HepG2 (cell line): ENCODE measurements at regions not wholly inside any gene's neighbourhood (a gene's known extent, or its start where the extent isn't known, plus 50 kb on each side); places are given as distances from the start of the nearest gene placed in this dataset.

Experiments used
- ATAC-seq: fragments of 200-7000 bp; cut with Tn5 transposase; 3 replicates; pipeline ENCODE4 v1.9.1; 2020; ENCODE audit warnings: mild to moderate bottlenecking, moderate library complexity
- BruUV-seq: library from RNA; stranded (reverse); fragments of 400-500 nt; replicated peaks from 2 replicates; lab custom pipeline; 2021; lab: Mats Ljungman, UMichigan
- CTCF ChIA-PET: fragments of 300-600 bp; formaldehyde crosslinking; extraction: SDS; loops from one replicate; lab custom pipeline; 2021; ENCODE audit warnings: low total read pairs, inconsistent platforms, low intra/inter-chr PET ratio; lab: Yijun Ruan, JAX
- POLR2A ChIA-PET: fragments of 350-600 bp; sonication (Branson Sonifier 250); formaldehyde crosslinking; loops from one replicate; lab custom pipeline; 2020; ENCODE audit warnings: antibody characterized with exemption, inconsistent platforms; lab: Yijun Ruan, JAX
- DNase-seq: peaks from one replicate; pipeline ENCODE4 v3.0.0-alpha.2; 2015; ENCODE audit warnings: low spot score
- FAIRE-seq: peaks from 3 replicates; lab custom pipeline; 2011; peaks lifted over from hg19 to GRCh38; lab: Jason Lieb, UNC
- H2AFZ ChIP-seq: one replicate; pipeline ENCODE4 v1.6.1; 2011; ENCODE audit warnings: low read length, inconsistent platforms
- H3K27ac ChIP-seq: fragments of 300-600 bp; 3 replicates; pipeline ENCODE4 v1.8.0; 2011; ENCODE audit warnings: mixed run types, mild to moderate bottlenecking, mixed read lengths, low read length, inconsistent platforms; ENCODE audit not compliant: insufficient read depth; ENCODE audit errors: extremely low read length
- H3K27me3 ChIP-seq, 2 experiments: fragments of 200-600 bp in 1 of 2; 2 replicates in 1 of 2; 3 replicates in 1 of 2; pipeline versions ENCODE4 v1.6.0 to v1.8.0; 2011; ENCODE audit warnings: low read length in 2 of 2, mild to moderate bottlenecking in 2 of 2, moderate library complexity in 2 of 2, inconsistent platforms in 1 of 2; ENCODE audit not compliant: insufficient read depth in 2 of 2, control insufficient read depth in 1 of 2
- H3K36me3 ChIP-seq, 2 experiments: fragments of 200-600 bp in 1 of 2; replicated peaks in 1 of 2; 2 replicates in 1 of 2; 3 replicates in 1 of 2; pipeline versions ENCODE4 v1.5.1 to v1.8.0; 2011; ENCODE audit warnings: low read length in 2 of 2, inconsistent platforms in 1 of 2; ENCODE audit not compliant: insufficient read depth in 2 of 2, control insufficient read depth in 1 of 2
- H3K4me1 ChIP-seq: 2 replicates; pipeline ENCODE4 v1.5.1; 2012; ENCODE audit warnings: low read length, inconsistent platforms; ENCODE audit not compliant: insufficient read depth
- H3K4me2 ChIP-seq: 2 replicates; pipeline ENCODE4 v1.6.0; 2011; ENCODE audit warnings: low read depth, low read length, inconsistent platforms
- H3K4me3 ChIP-seq, 3 experiments: fragments of 200-600 bp in 1 of 3; sonication (generic), shearing (Covaris generic) in 1 of 3; replicated peaks in 1 of 3; 2 replicates each; pipeline ENCODE4 v1.5.1; 2011 to 2016; ENCODE audit warnings: low read length in 3 of 3, inconsistent platforms in 2 of 3, low read depth in 2 of 3, mild to moderate bottlenecking in 2 of 3, control low read depth in 1 of 3, mixed read lengths in 1 of 3; ENCODE audit not compliant: insufficient read depth in 1 of 3
- H3K79me2 ChIP-seq: one replicate; pipeline ENCODE4 v1.6.1; 2011; ENCODE audit warnings: low read length, inconsistent platforms; ENCODE audit not compliant: insufficient read depth
- H3K9ac ChIP-seq: 2 replicates; pipeline ENCODE4 v1.6.0; 2011; ENCODE audit warnings: mild to moderate bottlenecking, low read depth, low read length, inconsistent platforms; ENCODE audit not compliant: insufficient read depth
- H3K9me3 ChIP-seq: 2 replicates; pipeline ENCODE4 v1.5.1; 2012; ENCODE audit warnings: mild to moderate bottlenecking, low read length
- H4K20me1 ChIP-seq: 2 replicates; pipeline ENCODE4 v1.6.0; 2011; ENCODE audit warnings: inconsistent platforms, mild to moderate bottlenecking, low read length, moderate library complexity; ENCODE audit not compliant: insufficient read depth
- BRCA1 ChIP-seq: sonication (generic); formaldehyde crosslinking; IDR thresholded peaks from 2 replicates; pipeline ENCODE4 v1.4.0; 2020; ENCODE audit warnings: missing genetic modification reagents
- ELK4 ChIP-seq: sonication (generic); formaldehyde crosslinking; IDR thresholded peaks from 2 replicates; pipeline ENCODE4 v1.9.0; 2021; ENCODE audit warnings: missing genetic modification reagents, borderline replicate concordance
- ETV6 ChIP-seq: sonication (generic); formaldehyde crosslinking; conservative IDR thresholded peaks from 2 replicates; pipeline ENCODE4 v1.4.0; 2020; ENCODE audit warnings: missing genetic modification reagents
- HMGXB4 ChIP-seq, 2 experiments: sonication (generic) in 1 of 2; formaldehyde crosslinking in 1 of 2; IDR thresholded peaks; 2 replicates each; pipeline versions ENCODE4 v1.4.0 to v1.6.1; 2018 to 2020; ENCODE audit warnings: missing genetic modification reagents in 2 of 2, borderline replicate concordance in 1 of 2, low read depth in 1 of 2, mild to moderate bottlenecking in 1 of 2, missing biosample characterization in 1 of 2
- HNRNPUL1 ChIP-seq: fragments of 200-400 bp; formaldehyde crosslinking; IDR thresholded peaks from 2 replicates; pipeline ENCODE4 v1.6.1; 2017; ENCODE audit warnings: low read depth, mild to moderate bottlenecking, low read length, moderate library complexity
- PAF1 ChIP-seq: IDR thresholded peaks from 2 replicates; pipeline ENCODE4 v1.6.1; 2016; ENCODE audit warnings: missing genetic modification reagents, missing compliant biosample characterization
- RORA ChIP-seq: sonication (generic); formaldehyde crosslinking; IDR thresholded peaks from 2 replicates; pipeline ENCODE4 v1.5.0; 2020; ENCODE audit warnings: mild to moderate bottlenecking, missing genetic modification reagents, moderate library complexity
- SMARCC2 ChIP-seq: fragments of 450-650 bp; IDR thresholded peaks from 2 replicates; pipeline ENCODE4 v1.6.1; 2017; ENCODE audit warnings: antibody characterized with exemption, mild to moderate bottlenecking
- TARDBP ChIP-seq: sonication (generic); formaldehyde crosslinking; IDR thresholded peaks from 2 replicates; pipeline ENCODE4 v1.8.0; 2022; ENCODE audit warnings: mild to moderate bottlenecking, missing genetic modification reagents
- TCF7 ChIP-seq: sonication (generic); IDR thresholded peaks from 2 replicates; pipeline ENCODE4 v1.6.1; 2016; ENCODE audit warnings: antibody characterized with exemption, low read depth
- ZFP37 ChIP-seq: sonication (generic); formaldehyde crosslinking; IDR thresholded peaks from 2 replicates; pipeline ENCODE4 v1.4.0; 2020; ENCODE audit warnings: missing genetic modification reagents, borderline replicate concordance
- ZFP82 ChIP-seq: sonication (generic); formaldehyde crosslinking; IDR thresholded peaks from 2 replicates; pipeline ENCODE4 v1.5.1; 2020; ENCODE audit warnings: mild to moderate bottlenecking, missing genetic modification reagents, borderline replicate concordance
- ZKSCAN8 ChIP-seq: IDR thresholded peaks from 2 replicates; pipeline ENCODE4 v1.6.1; 2016; ENCODE audit warnings: borderline replicate concordance, missing genetic modification reagents, missing compliant biosample characterization
- ZMYM3 ChIP-seq: sonication (generic); formaldehyde crosslinking; IDR thresholded peaks from 2 replicates; pipeline ENCODE4 v1.5.1; 2020; ENCODE audit warnings: mild to moderate bottlenecking, missing genetic modification reagents
- ZNF136 ChIP-seq: sonication (generic); formaldehyde crosslinking; IDR thresholded peaks from 2 replicates; pipeline ENCODE4 v1.8.1; 2022; ENCODE audit warnings: low read depth, mild to moderate bottlenecking, moderate library complexity, missing genetic modification reagents
- ZNF564 ChIP-seq: sonication (generic); formaldehyde crosslinking; IDR thresholded peaks from 2 replicates; pipeline ENCODE4 v1.8.1; 2023; ENCODE audit warnings: mild to moderate bottlenecking, missing genetic modification reagents
- ZNF788 ChIP-seq: sonication (generic); formaldehyde crosslinking; IDR thresholded peaks from 2 replicates; pipeline ENCODE4 v1.5.0; 2020; ENCODE audit warnings: mild to moderate bottlenecking, missing genetic modification reagents, borderline replicate concordance
- ZNF891 ChIP-seq: sonication (generic); formaldehyde crosslinking; IDR thresholded peaks from 2 replicates; pipeline ENCODE4 v1.5.0; 2020; ENCODE audit warnings: mild to moderate bottlenecking, missing genetic modification reagents
- ZSCAN30 ChIP-seq: sonication (generic); formaldehyde crosslinking; IDR thresholded peaks from 2 replicates; pipeline ENCODE4 v1.5.0; 2020; ENCODE audit warnings: mild to moderate bottlenecking, missing genetic modification reagents
- ZUFSP ChIP-seq: sonication (generic); formaldehyde crosslinking; IDR thresholded peaks from 2 replicates; pipeline ENCODE4 v1.9.0; 2021; ENCODE audit warnings: missing genetic modification reagents, mild to moderate bottlenecking, borderline replicate concordance
- WGBS: methylation state at CpG from one replicate; pipeline ENCODE4 v1.1.6; 2017; ENCODE audit warnings: low lambda C conversion rate; 5-methylcytosine and 5-hydroxymethylcytosine counted together
- in situ Hi-C: cut with HindIII; loops from 2 replicates; pipeline ENCODE4 v1.10.0; 2017; ENCODE audit warnings: low pct_unique_long_range_greater_than_20kb; ENCODE audit not compliant: extremely low pct_ligation_motif_present
- intact Hi-C: fragments of 100-400 bp; cut with micrococcal nuclease; formaldehyde crosslinking; loops from one replicate; pipeline ENCODE4 v1.10.0; 2022; ENCODE audit not compliant: unreplicated experiment

- no peak for DNase-seq
- no peaks in the 10 kb centered on the region for H3K4me1 ChIP-seq
- no peak for TF ChIP-seq HNRNPUL1
- TF ChIP-seq ZUFSP (CRISPR knock-in tag), result no peak
- TF ChIP-seq TARDBP (CRISPR knock-in tag), result no peak
- TF ChIP-seq ETV6 (CRISPR knock-in tag), result no peak
- TF ChIP-seq PAF1 (CRISPR knock-in tag), result no peak
- no peak for TF ChIP-seq ZNF564 (CRISPR knock-in tag)
- TF ChIP-seq BRCA1, result no peak
- TF ChIP-seq SMARCC2, result no peak
- TF ChIP-seq ZMYM3 (CRISPR knock-in tag), result no peak
- TF ChIP-seq ZNF788 (CRISPR knock-in tag), result no peak
- TF ChIP-seq ZFP37 (CRISPR knock-in tag), result no peak
- TF ChIP-seq ZNF891 (CRISPR knock-in tag), result no peak
- no peak for TF ChIP-seq HMGXB4 (CRISPR knock-in tag; IDR thresholded peaks at IDR 0.05; ENCODE audit: borderline replicate concordance in 1 of 2, low read depth in 1 of 2)
- TF ChIP-seq ZFP82 (CRISPR knock-in tag), result no peak
- no peak for TF ChIP-seq RORA (CRISPR knock-in tag)
- TF ChIP-seq ZSCAN30, result no peak
- TF ChIP-seq ZKSCAN8 (CRISPR knock-in tag), result no peak
- no peak for TF ChIP-seq ELK4 (CRISPR knock-in tag)
- TF ChIP-seq ZNF136, result no peak
- no peak for TF ChIP-seq TCF7
- FAIRE-seq, result no peak
- no peak for ATAC-seq
- in situ Hi-C loops (no loop called here), intact Hi-C loops (no loop called here)
- H3K9ac ChIP-seq, result no peak overlapping the region
- H3K27me3 ChIP-seq, result peaks cover 0 to 3% of the 10 kb centered on the region in 2 experiments; a peak in 1 of 5 replicates
- H4K20me1 ChIP-seq, result no peaks in the 10 kb centered on the region
- H3K79me2 ChIP-seq, result no peaks in the 10 kb centered on the region
- CTCF ChIA-PET, result no interaction called here
- WGBS, result 0% methylated on average over 1 of the region's 1 CpG
- BruUV-seq, result no TSS peak
- H3K4me3 ChIP-seq, result no peak overlapping the region
- H3K4me2 ChIP-seq, result no peak overlapping the region
- no peaks in the 10 kb centered on the region for H3K36me3 ChIP-seq
- no peaks in the 10 kb centered on the region for H3K9me3 ChIP-seq
- H3K27ac ChIP-seq, result no peak overlapping the region
- H2AFZ ChIP-seq, result no peak overlapping the region
- POLR2A ChIA-PET, result no interaction called here
These were observed 217.5 kb downstream of the RAP2B start for GRCh38 chr3:153379516-153379915.
